Amniotic stem cell (primary cell): ENCODE measurements at regions not wholly inside any gene's neighbourhood (a gene's known extent, or its start where the extent isn't known, plus 50 kb on each side); places are given as distances from the start of the nearest gene placed in this dataset.
"Not testable (repeated sequence)": the region's sequence is repeated elsewhere in the genome, so short reads cannot be mapped to it uniquely, and the experiment has no call there.

Source experiments
- DNase-seq: peaks from one replicate; lab custom pipeline; 2025; lab: John Stamatoyannopoulos, UW

DNA sequence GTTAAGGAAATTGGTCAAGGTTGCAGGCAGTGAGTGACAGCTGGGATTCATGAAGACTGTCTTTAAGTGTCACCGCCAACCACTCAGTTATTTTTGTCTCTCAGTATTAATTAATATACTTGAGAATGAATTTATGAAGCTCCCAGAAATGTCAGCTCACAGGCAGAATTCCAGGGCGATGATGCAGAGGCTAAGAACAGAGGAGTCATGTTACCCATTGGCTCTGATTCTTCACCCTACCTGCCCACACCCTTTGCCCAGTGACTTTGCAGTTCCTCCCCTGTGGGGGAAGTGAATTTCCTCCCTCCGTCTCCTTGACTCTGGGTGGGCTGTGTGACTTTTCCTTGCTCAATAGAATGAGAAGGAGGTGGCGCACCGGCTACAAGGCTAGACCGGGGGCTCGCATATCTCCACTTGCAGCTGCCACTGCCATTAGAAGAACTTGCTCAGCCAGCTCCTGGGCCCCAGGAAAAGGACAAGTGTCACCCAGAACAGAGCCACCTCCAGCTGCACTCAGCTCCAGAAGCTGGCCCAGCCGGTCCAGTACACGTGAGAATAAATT, 157.1 kb upstream of the PRKCQ start:
- no peak for DNase-seq

DNA sequence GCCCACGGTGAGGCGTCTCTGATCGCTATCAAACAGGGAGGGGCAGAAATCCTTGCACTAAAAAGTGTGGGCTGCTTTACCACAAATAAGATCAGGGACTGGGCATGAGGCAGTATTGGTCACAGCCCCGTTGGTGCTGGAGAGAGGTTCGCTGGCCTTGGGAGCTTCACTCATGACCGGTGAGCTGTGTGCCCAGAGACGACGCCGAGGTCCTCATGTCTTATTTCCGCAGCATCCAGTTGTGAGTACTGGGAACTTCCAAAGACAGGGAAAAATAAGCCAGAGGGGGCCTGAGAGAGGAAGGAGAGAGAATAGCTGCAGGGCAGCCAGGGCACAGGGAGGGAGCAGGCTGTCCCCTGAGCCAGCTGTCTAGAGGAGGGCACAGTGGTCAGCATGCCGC, 154.2 kb upstream of the PRKCQ start:
- no peak for DNase-seq

DNA sequence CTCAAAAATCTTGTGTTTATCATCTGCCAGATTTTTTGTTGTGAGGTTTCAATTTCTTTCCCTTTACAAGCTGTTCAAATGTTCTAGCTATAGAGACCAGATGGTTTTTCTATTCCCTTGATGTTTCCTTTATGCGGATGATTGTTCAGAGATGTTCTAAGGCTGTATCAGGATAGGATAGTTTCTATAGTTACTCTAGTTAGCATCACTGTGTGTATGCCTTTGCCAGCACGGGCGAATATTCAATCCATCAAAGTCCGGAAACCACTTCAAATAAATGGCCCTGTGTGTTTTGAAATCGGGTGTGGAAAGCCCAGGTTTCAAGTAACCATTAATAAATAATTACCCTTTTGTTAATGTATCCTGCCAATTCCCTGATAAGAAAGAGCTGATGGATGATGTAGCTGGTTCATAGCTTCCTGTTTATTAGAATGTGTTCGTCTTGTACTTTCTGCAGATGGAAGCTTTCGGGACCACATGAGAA, 149.8 kb upstream of the PRKCQ start:
- no peak for DNase-seq

DNA sequence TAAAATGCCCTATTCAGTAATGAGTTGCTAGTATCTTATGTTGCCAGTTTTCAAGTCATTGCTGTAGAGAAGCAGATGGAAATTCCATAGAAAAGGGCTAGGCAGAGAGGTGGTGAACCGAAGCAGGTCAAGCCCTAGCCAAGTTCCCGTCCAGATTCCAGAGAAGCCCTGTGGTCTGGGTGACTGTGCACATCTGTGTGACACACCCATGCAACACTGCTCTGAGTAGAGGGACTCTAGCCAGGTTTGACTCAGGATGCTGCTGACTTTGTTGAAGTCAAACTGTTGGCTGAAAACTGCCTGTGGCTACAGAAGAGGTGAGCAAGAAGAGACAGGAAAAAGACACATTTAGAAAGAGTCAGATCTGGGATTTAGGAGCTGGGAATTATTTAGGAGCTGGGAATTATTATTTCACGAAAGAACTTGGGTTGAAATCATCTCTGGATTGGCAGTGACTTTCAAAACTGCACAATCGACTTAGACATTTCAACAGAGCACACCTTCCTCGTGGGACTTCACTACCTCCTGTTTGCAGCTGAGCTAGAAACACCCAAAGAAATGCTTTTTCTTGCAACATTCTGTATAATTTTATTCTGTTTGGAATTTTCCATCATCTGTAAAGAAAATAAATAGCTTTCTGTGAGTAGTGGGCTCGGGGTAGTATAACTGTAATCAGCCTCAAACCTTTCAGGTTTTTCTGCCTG, 149.1 kb upstream of the PRKCQ start:
- DNase-seq, result no peak

DNA sequence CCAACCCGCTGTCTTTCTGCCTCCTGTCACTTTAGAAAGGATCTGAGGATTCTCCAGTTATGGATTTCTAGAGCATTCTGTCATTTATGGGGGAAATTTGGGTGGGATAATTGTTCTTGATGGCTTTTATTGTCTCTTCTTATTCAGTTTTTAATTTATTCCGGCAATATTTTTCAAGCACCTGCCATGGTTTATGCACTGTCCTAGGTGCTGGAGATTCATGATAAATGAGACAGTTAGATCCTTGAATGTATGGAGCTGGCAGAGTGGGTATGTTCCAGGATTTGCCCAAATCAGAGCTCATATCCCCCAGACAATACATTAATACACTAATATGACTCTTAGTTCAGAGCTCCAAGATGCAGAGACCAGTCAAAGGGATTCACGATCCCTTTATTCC, 146.8 kb upstream of the PRKCQ start:
- DNase-seq, result no peak

DNA sequence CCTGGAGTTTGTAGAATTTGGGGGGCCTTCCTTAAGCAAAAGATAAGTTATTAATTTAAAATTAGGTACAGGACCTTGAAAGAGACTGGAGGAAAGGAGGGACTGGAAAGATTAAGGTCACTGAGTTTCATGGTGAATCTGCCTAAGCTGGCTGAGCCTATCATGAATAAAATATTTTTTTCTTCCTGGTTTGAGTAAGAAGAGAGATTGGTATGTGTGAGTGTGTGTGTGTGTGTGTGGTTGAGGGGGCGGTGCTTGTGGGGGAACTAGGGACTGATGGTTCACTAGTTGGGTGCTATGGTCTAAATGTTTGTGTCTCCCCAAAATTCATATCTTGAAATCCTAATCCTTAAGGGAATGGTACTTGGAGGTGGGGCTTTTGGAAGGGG, 142.5 kb upstream of the PRKCQ start:
- no peak for DNase-seq

DNA sequence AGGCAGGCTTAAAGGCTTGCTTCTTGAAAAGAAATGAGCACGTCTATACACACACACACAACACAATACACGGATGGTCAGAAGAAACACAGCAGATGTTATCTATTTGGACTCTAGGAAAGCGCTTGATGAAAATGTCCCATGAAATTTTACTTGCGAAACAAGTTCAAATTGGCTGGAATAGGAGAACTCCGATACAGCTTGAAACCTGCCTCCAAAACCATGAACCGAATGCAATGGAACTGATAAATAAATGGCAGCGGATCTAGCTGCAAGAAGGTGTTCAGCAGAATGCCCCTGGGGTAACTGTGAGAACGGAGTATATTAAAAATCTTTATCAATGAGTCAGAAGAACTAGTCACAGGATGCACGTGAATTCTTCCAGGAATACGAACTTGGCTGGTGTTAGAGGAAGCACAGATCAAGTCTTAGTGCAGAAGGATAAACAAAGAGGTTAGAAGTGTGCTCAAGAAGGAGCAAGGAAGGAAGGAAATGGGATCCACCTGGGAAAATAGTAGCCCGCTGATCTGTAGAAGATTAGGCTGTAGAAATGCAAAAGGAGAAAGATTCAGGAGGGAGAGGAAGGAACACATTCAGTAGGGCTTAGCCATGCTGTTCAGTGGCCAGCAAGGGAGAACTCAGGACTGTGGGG, 142.0 kb upstream of the PRKCQ start:
- peak; percentile 53 for DNase-seq

DNA sequence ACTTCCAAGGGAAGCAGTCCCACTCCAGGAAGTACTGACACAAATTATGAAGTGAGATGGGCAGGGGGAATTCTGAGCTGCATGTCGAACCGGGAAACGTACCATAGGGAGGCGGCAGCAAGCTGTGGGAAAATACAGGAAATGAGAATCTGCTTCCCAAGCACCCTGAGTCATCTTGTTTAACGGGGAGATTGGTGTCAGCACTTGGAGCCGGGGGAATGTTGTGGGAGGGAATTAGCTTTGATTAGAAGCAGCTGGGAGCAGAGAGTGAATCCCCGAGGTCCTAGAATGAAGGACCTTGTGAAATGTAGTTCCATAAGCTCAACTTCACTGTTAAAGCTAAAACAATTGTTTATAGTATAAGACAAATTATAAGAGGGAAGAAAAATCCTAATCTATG, 141.4 kb upstream of the PRKCQ start:
- DNase-seq, result peak; percentile 85

DNA sequence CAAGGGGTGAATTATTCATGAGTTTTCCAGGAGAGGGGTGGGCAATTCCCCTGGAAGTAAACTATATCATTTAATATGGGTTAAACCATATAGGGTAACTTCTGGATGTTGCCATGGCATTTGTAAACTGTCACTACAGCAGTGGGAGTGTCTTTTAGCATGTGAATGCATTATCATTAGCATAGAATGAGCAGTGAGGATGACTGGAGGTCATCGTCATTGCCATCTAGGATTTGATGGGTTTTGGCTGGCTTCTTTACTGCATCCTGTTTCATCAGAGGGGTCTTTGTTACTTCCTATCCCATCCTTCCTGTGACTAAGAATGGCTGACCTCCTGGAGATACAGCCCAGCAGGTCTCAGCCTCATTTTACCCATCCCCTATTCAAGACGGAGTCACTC, 139.5 kb upstream of the PRKCQ start:
- no peak for DNase-seq

DNA sequence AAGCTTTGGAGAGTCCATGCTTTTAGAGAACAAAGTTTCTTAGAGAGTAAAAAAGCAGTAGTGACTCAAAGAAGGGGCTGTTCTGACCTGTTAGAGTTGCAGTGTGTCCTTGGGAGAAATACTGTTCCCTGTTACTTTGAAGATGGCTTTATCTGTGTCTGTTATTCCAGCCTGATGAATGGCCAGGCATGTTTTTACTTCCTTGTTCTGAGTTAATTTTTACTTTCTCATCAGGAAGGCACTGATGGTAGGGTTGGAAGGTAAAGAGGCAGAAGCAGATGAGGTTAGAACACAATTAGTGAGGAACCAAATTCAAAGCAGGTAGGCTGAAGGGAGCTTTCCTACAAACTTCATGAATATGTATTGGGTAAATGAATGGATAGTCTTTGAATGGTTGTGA, 138.5 kb upstream of the PRKCQ start:
- DNase-seq, result no peak

DNA sequence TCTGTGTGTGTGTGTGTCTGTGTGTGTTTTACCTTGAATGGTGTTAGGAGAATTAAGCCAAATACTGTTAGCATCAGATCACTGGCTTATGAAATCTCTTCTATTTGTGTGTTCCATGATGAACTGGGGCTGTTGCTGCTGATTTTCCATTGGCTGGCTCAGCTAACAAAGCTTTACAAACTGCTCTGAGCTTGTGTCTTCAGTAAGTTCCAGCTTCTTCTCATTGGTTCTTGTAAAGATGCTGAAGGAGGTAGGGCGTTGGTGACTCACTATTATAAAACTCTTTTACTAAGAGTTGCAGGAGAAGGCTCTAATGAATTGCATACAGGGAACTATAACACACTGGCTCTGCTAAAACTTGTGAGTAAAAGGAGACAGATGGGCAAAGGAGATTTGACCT, 136.4 kb upstream of the PRKCQ start:
- no peak for DNase-seq

DNA sequence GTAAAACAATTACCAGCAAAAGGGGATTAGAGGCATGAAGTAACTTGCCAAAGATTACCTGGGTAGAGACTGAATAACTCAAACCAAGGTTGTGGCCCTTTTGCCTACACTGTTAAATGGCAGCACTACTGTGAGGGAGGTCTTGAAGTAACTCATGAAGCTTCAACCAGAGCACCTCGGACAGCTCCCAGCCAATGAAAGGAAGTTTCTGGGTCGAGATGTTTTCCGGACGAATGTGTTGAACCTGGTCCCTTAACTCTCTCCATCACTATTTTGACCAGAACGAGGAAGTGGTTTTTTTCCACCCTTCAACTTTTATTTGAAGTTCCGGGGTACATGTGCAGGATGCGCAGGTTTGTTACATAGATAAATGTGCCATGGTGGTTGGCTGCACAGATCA, 133.6 kb upstream of the PRKCQ start:
- no peak for DNase-seq

DNA sequence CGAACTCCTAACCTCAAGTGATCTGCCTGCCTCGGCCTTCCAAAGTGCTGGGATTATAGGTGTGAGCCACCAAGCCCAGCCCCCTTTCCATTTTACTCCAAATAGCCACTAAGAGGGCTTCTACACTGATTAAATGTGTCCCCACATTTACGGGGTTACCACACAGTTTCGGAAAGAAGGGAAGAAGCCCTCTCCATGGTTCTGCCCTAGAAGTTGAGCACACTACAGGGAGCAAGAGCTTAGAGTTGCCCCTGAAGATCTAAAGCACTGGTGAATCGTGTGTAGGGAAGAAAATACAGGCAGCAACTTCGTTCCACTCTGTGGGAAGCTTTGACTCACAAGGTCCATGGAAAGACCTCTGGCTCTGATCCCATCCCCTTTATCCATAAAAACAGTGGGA, 133.0 kb upstream of the PRKCQ start:
- DNase-seq, result no peak

DNA sequence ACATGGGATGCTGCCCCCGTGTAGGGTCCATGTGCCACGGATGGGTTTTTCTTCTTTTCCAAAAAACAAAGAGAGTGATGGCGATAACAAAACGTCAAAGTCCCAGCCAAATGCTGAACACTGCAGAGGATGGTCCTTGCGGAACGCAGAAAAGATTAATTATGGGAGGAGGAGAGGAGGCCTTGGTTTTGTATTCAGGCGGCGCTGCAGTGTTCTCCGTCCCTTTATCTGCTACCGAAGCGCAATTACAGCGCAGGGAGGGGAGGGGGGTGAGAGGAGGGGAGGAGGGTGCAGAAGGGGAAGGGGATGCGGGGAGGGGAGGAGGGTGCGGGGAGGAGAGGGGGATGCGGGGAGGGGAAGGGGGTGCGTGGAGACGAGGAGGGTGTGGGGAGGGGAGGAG, 131.8 kb upstream of the PRKCQ start:
- DNase-seq, result no peak

DNA sequence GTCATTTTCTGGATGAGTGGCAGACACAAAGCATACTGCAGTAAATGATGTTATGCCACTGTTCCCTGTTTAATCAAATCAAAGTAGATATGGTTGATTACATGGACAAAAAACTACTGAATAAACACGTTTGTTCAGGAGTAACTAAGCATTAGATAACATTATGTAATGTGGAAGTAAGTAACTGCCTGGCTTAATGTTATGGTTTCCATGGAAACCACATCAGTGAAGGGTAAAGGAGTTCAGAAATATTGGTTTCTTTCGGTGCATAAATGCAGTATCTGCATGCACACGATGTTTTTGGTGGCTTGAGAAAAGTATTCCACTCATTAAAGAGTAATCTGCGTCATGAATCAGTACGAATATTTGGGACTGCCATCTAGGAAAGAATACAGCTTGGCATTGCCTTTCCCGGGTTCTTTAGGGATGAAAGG, 131.3 kb upstream of the PRKCQ start:
- no peak for DNase-seq

DNA sequence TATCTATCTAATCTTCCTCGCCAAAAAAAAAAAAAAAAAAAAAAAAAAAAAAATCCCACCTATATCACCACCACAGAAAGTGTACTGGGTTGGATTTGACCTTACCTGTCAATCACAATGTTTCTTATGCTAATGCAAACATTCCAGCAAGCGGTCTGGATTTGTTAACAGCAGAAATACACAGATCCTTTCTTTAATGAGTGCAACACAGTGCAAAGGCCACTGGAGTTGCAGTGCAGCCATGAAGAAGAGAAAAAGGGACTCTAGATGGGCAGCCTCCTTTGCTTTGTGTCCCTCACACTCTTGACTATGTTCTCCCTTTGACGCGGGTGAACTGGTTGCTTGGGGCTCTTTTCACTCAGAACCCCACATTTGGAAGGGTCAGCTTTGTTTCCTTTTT, 127.3 kb upstream of the PRKCQ start:
- no peak for DNase-seq

DNA sequence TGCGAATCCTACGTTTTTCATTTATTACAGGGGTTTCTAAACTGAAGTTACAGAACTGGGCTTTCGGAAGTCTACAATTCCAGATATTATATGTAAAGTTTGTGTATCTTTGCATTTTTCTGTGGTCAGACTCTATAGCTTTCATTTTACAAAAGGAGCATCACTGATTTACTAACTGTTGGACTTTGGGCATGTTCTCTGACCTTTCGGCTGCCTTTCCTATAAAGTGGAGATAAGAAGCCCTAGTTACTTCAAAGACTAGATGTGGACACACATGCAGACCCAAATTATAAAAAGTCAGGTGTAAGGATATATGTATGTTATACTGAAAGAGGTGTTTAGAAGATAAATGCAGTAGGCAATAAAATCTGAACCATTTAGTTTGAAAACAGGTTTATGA, 126.6 kb upstream of the PRKCQ start:
- DNase-seq, result no peak

DNA sequence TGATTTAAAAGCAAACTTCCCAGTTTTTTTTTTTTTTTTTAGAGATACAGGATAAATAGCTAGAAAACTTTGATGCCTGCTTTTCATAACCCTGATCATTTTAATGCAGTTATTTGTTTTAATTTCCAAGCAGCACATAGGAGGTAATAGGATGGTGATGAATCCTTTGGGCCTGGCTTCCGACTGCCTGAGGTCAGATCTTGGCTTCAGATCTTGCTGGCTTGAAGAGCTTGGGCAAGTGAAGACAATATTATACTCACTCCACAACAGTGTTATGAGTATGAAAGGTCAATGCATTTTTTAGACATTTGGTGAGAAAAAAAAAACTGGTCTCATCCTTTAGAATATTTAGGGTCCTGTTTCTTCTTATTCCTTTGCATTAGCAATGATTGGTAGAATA, 124.8 kb upstream of the PRKCQ start:
- DNase-seq, result no peak

DNA sequence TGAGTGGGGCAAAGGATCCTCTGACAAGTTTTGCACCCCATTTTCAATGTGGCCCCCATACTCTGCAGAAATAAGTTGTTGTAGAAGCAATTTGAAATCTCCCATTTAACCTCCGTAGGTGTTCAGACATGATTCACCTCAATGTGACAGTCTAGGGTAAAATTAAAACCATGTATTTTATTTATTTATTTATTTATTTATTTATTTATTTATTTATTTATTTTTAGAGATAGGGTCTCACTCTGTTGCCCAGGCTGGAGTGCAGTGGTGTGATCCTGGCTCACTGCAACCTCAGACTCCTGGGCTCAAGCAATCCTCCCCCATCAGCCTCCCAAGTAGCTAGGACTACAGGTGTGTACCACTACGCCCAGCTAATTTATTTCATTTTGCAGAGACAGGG, 122.8 kb upstream of the PRKCQ start:
- not testable (repeated sequence) for DNase-seq

DNA sequence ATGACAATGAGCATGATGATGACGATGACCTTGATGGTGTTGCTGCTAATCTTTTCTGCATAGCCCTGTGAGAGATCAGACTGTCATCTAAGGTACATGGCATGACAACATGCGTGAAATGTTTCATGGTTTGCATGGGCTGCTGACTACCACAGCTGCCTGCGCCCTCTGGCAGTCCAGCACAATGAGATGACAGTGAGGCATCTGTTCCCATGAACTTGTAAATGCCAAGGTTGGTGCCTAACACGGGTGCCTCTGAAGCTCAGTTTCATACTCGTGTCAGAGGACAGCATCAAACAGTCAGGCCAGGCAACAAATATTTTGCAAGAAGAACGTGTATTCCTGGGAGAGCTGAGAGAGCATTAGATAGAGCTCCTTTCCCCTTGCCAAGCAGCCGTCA, 122.0 kb upstream of the PRKCQ start:
- no peak for DNase-seq

DNA sequence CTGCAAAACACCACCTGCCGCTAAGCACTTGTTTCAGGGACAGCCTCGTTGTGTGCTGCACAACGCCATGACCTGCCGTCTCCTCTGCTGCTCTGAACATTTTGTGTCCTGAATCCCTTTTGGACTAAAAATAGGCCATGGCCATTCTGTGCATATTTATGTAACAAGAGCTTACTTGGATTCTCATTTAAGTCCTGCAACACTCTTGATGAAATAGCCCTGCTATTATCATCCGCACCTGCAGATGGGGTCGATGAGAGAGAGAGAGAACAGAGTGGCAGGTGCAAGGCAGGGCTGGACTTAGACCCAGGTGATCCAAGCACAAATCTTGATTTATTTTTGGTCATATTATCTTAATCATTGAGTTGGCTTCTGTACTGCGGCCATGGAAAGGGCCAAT, 121.2 kb upstream of the PRKCQ start:
- DNase-seq, result no peak

DNA sequence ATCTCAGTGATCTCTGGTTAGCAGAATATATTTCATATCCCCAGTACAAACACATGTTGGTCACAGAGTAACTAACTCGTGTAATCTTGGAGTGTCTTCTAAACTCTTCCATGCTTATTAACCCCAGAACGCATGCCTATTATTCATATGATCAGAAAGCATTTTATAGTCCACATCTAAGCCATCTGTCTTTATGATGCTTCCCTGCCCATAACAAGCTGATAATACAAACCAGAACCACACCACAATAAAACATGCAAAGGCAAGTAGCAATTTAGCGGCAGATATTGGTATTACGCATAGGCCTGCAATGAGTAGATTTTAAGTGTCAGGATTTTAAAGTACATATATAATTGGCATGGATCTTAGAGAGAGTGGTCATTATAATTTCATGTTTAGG, 120.0 kb upstream of the PRKCQ start:
- DNase-seq, result no peak

DNA sequence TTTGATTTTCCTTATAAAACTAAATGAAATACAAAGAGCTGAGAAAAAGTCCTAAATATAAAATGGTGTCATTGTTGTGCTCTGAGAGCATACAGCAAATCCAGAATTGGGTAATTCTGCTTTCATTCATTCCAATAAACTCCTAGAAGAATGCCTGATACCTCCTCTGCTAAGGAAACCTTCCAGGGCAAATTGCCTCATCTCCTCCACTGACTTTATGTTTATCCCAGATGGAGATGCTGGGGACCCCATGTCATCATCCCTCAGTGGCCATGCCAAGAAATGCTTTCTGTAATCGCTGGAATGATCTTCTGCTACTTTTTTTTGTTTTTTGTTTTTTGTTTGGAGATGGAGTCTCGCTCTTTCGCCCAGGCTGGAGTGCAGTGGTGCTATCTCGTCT, 119.3 kb upstream of the PRKCQ start:
- no peak for DNase-seq

DNA sequence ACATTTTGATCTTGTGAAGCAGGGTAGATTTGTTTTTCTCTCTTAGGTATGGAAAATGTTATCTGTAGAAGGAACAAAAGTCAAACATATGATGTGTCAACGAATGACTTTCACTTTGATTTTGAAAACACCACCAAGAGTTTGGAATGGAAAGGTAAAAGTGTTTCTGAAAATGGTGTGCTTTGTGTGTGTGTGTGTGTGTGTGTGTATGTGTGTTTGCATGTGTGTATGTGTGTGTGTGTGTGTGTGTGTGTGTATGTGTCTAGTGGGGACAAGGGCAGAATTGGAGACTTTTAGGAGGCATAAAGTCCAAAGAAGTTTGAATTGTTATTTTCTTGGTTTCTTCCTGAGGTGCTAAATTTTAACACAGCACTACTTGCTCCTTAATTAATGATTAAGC, 115.4 kb upstream of the PRKCQ start:
- no peak for DNase-seq
